HG02840 (cell line): ENCODE measurements at regions not wholly inside any gene's neighbourhood (a gene's known extent, or its start where the extent isn't known, plus 50 kb on each side); places are given as distances from the start of the nearest gene placed in this dataset.
"Not testable (repeated sequence)": the region's sequence is repeated elsewhere in the genome, so short reads cannot be mapped to it uniquely, and the experiment has no call there.

ENCODE experiments used
- ATAC-seq: cut with Tn5 transposase; IDR thresholded peaks from one replicate; pipeline ENCODE4 v1.9.1; 2021; ENCODE audit warnings: mild to moderate bottlenecking, moderate library complexity, moderate number of reproducible peaks; ENCODE audit not compliant: unreplicated experiment, low FRiP score

DNA sequence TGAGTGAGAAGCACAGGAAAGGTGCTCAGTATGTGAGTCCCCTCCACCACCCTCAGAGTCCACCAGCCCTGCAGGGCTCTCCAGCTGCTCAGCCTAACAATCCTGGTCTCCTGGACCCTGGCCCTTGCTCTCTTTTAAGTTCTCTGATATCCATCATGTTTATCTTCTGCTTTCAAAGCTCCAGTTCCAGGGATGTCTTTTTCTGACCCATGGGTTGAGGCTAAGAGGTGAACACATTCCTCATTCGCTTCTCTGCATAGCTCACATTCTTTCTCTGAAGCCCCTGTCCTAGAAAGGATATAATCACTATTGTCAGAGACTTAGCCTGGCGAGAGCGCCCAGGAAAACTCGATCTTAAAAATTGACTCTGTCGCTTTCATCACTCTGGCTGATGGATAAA lies 86.4 kb downstream of the ARL4C start:
- ATAC-seq: no peak

- ATAC-seq: no peak
Measured at GRCh38 chr2:234409590-234409989, 87.3 kb downstream of the ARL4C start.

GRCh38 chr2:234406085-234406484 lies 90.8 kb downstream of the ARL4C start:
- no peak for ATAC-seq

DNA sequence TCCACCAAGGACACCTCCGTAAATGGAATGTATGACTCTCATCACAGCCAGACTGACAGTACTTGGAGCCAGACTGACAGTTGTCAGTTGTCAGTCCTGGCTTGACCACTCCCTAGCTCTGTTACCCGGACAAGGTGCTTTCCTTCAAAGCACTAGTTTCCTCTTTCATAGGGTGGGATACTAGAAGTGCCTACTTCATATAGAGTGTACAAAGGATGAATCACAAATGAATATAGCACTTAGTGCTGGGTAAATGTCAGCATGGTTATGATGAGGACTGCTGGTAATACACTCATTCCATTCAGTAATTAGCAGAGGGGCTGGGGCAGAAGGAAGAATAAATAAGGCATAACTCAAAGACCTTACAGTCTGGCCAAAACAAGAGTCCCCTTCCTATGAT lies 91.4 kb downstream of the ARL4C start:
- no peak for ATAC-seq

DNA sequence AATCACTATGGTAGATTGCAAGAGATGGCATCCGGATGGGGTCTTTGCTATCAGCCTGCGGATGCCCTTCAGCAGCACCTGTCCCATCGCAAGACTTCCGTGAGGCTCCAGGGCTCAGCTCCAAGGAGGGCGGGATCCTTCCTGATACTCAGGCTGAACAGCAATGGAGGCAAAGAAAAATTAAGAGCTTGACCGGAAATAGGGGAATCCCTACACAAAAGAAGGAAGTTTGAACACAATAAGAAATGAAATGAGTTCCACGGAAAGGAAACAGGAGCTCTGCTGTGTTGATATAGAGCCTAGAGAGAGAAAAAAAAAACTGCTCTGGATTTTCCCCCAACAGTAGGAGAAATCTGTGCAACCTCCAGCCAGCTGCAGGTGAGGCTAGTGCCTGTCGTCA lies 91.9 kb downstream of the ARL4C start:
- no peak for ATAC-seq

- ATAC-seq: no peak
Measured at GRCh38 chr2:234403751-234404150, 93.1 kb downstream of the ARL4C start.

GRCh38 chr2:234403074-234403473 lies 93.8 kb downstream of the ARL4C start:
- ATAC-seq: no peak

DNA sequence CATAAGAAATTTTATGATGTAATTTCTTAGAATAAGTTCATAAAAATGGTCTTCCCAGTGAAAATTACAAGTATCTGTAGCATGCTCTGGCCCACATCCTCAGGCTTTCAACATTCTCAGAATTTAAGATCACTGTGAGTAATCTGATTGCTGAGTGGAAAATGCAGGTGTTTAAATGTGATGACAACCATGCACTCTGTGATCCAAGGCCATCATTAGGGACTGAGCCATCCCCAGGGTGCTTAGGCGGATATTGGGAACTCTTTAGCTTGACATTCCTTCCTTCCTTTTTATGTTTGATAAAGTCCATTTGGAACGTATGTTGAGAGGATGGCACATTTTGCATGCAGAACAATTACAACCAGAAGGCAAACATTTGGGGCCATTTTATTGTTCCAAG lies 95.5 kb downstream of the ARL4C start:
- ATAC-seq: no peak

DNA sequence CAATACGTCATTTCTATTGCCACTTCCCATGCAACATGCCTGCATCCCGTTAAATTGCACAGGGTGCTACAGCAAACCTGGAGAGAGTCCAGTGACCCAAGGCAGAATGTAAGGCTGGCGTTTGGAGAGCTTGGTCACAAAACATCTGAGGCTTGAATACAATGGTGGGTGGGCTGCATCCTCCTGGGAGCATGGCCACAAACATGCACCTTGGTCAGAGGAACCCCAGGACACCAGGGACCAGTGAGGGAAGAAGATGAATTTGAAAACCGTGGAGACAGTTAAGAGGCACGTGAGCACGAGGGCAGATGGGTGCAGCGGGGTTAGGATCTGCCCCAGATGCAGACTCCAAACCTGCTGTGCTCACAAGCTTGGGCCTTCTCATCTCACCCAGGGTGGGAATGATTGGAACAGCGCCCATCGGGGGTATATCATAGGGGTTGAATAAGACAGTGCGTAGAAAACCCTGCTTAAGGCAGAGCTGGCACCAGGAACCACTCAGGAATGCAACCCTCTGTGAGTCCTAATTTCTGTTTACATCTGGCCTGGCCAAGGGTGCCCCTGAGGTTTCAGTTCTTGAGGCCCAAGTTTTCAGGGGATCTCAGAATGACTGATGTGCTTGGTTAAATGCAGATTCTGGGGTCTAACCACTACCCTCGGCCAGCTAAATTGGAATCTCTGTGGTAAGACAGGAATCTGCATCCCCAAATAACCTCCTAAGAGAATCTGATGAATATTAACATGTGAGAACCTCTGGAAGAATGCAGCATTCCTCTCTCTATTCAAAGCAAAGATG lies 97.2 kb downstream of the ARL4C start:
- no peak for ATAC-seq

DNA sequence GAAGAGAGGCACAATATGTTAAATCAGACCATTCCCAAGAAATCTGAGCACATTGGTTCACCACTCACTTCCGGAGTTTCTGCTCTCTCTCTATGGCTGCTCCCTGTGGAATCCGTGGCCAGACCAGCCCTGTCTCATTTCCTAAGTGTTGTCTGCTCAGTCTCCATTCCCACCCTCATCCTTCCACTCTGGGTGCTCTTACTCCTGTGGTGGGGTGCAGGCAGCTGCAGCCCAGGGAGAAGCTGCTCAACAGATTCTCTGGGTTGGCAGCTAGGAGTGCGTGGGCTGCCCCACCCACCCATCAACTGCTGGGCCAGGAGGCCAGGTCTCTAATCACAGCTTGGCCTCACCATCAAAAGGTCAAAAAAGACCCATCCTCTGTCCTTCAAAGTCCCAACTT lies 98.3 kb downstream of the ARL4C start:
- no peak for ATAC-seq

GRCh38 chr2:234395891-234396420 lies 100.9 kb downstream of the ARL4C start:
- ATAC-seq: no peak

GRCh38 chr2:234394450-234394849 lies 102.4 kb downstream of the ARL4C start:
- ATAC-seq: no peak

- no peak for ATAC-seq
Measured at GRCh38 chr2:234393354-234393753, 103.5 kb downstream of the ARL4C start.

GRCh38 chr2:234392041-234392615 lies 104.8 kb downstream of the ARL4C start:
- no peak for ATAC-seq

DNA sequence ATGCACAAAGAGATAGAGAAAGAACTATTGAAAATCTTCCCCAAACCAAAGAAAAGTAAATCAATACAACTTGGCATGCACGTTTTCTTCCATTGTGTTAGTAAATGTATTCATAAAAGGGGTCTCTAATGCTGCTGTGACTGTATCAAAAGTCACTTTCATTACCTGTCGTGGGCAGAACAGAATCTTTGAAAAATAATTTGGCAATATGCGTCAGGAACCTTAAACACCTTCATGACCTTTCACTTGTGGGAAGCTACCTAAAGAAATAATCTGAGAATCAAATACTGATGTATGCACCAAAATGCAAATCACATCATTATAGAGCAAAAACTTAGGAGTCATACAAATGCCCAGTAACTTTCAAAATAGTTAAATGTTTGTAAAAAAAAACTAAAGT lies 105.3 kb downstream of the ARL4C start:
- no peak for ATAC-seq

- ATAC-seq: not testable (repeated sequence)
Measured at GRCh38 chr2:234389661-234390060, 107.2 kb downstream of the ARL4C start.

GRCh38 chr2:234388591-234388990 lies 108.3 kb downstream of the ARL4C start:
- no peak for ATAC-seq

DNA sequence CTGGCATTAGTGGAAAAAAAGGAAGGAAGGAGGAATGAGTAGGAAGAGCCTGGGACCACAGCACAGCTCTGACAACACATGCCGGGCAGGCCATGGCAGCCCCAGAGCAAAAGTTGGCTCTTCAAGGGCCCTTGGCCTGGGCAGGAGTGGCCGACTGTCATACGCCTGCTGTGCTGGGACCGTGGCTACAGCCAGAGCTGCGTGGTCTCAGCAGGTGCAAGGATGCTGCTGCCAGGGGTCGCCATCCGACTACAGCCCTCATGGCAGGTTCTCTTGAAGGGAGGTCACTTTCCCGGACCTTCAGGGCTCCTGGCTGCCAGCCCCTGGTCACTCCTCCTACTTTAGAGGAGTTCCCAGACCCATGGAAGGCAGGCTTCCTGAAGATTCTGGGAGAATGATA lies 109.9 kb downstream of the ARL4C start:
- ATAC-seq: no peak

DNA sequence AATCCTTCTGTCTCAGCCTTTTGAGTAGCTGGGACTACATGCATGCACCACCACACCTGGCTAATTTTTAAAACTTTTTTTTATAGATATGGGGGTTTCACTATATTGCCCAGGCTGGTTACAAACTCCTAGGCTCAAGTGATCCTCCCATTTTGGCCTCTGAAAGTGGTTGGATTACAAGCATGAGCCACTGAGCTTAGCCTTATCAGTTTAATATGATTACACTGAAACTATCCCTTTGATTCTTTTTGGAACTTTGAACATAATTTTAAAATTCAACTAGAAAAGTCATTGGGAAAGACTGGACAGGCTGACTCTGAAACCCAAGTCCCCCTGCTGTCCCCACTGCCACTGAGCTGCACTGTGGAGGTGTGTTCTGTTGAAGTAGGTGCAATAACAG lies 114.8 kb downstream of the ARL4C start:
- ATAC-seq: no peak

- ATAC-seq: not testable (repeated sequence)
Measured at GRCh38 chr2:234378958-234379357, 117.9 kb downstream of the ARL4C start.

DNA sequence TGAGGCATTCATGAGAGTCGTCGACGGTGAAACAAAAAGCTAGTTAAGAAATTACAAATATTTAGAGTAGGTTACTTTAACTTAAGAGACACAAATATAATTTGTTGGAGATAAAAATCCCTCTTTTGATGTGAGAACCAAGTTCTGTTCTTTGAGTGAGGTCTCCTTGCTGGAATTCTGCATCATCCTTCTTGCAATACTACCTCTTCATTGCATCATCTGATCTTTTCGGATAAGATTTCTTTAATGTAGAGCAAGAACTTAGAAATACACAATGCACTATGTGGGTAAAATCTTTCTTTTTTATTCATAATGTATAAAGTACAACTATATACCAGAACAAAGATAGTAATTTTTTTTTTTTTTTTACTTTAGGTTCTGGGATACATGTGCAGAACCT lies 118.4 kb downstream of the ARL4C start:
- no peak for ATAC-seq

DNA sequence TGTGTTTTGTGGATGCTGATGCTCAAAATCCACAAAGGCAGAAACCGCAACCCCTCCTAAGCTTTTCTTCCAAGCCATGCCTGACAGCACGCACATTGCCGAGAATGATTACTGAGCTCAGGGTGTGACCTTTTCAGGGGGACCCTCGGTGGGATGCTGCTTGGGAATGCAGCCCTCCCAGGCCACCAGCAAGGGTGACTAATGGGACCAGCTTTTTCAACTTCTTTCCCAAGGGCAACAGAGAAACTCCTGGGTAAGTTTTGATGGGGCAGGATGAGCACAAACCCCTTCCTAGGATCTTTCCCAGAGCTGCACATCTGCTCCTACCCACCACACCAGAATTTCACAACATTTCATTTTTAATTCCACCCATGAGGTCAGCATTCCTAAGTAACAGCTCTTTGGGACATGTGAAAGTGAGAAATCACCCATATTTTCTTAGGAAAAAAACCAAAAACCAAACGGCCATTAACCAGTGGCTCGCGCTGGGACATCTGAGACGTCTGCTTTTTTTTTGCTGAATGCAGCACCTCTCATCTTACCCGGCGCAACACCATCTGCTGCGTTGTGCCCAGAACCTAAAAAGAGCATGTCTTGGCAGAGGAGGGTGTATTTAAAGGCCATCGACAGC lies 119.0 kb downstream of the ARL4C start:
- no peak for ATAC-seq
